PC-3 (cell line): ENCODE measurements at regions not wholly inside any gene's neighbourhood (a gene's known extent, or its start where the extent isn't known, plus 50 kb on each side); places are given as distances from the start of the nearest gene placed in this dataset.

Experiments
- EZH2phosphoT487 ChIP-seq: fragments of 300-600 bp; sonication (generic); IDR thresholded peaks from 2 replicates; pipeline ENCODE4 v1.6.1; 2018; ENCODE audit warnings: mild to moderate bottlenecking, antibody characterized with exemption, low read length, borderline replicate concordance
- TF ChIP-seq, protein P1 (sequence below): fragments of 300-600 bp; sonication (generic); conservative IDR thresholded peaks from 2 replicates; pipeline ENCODE4 v1.5.1; 2017; ENCODE audit warnings: antibody characterized with exemption, low read depth, mild to moderate bottlenecking, low read length

DNA sequence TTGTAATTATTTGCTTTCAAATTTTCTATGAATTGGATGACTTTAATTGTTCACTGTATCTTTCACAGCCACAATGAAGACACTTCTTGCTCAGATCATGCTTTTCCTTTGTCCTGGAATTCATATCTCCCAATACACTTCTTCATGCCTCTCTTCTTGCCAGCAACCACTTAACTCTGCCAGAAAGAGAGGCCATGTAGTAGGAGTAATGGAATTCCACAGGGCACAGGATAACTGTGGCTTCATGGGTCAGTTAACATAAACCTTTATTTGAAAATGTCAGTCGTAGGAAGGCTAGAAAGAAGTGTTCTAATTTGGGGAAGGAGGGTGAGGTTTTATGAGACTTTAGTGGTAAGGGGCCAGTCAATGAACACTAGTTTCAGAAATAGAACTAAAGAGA, 190.3 kb downstream of the TMEM167A start:
- TF ChIP-seq, protein P1, sequence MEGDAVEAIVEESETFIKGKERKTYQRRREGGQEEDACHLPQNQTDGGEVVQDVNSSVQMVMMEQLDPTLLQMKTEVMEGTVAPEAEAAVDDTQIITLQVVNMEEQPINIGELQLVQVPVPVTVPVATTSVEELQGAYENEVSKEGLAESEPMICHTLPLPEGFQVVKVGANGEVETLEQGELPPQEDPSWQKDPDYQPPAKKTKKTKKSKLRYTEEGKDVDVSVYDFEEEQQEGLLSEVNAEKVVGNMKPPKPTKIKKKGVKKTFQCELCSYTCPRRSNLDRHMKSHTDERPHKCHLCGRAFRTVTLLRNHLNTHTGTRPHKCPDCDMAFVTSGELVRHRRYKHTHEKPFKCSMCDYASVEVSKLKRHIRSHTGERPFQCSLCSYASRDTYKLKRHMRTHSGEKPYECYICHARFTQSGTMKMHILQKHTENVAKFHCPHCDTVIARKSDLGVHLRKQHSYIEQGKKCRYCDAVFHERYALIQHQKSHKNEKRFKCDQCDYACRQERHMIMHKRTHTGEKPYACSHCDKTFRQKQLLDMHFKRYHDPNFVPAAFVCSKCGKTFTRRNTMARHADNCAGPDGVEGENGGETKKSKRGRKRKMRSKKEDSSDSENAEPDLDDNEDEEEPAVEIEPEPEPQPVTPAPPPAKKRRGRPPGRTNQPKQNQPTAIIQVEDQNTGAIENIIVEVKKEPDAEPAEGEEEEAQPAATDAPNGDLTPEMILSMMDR, result no peak
- no peak for TF ChIP-seq EZH2phosphoT487
